ENCODE measurements at regions not wholly inside any gene's neighbourhood (a gene's known extent, or its start where the extent isn't known, plus 50 kb on each side); places are given as distances from the start of the nearest gene placed in this dataset.

- TF ChIP-seq, protein P1, sequence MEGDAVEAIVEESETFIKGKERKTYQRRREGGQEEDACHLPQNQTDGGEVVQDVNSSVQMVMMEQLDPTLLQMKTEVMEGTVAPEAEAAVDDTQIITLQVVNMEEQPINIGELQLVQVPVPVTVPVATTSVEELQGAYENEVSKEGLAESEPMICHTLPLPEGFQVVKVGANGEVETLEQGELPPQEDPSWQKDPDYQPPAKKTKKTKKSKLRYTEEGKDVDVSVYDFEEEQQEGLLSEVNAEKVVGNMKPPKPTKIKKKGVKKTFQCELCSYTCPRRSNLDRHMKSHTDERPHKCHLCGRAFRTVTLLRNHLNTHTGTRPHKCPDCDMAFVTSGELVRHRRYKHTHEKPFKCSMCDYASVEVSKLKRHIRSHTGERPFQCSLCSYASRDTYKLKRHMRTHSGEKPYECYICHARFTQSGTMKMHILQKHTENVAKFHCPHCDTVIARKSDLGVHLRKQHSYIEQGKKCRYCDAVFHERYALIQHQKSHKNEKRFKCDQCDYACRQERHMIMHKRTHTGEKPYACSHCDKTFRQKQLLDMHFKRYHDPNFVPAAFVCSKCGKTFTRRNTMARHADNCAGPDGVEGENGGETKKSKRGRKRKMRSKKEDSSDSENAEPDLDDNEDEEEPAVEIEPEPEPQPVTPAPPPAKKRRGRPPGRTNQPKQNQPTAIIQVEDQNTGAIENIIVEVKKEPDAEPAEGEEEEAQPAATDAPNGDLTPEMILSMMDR (IDR thresholded peaks at IDR 0.05; ENCODE audit: low read depth, low read length), result no peak
- TF ChIP-seq, protein P2, sequence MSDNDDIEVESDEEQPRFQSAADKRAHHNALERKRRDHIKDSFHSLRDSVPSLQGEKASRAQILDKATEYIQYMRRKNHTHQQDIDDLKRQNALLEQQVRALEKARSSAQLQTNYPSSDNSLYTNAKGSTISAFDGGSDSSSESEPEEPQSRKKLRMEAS (IDR thresholded peaks at IDR 0.05; ENCODE audit: low read depth, low read length), result no peak
These were observed 86.2 kb upstream of the SAMSN1 start for GRCh38 chr21:14632359-14632758.
